Stimulated activated naive CD4-positive, alpha-beta T cell treated with Interleukin-2 at 50 U/mL for 16 hours (primary cell): ENCODE measurements at regions not wholly inside any gene's neighbourhood (a gene's known extent, or its start where the extent isn't known, plus 50 kb on each side); places are given as distances from the start of the nearest gene placed in this dataset.

Experiments used
- DNase-seq: peaks from one replicate; lab custom pipeline; 2025; lab: John Stamatoyannopoulos, UW

GRCh38 chr12:130017591-130018449, 114.0 kb upstream of the TMEM132D start:
- DNase-seq = no peak

GRCh38 chr12:130018614-130019013, 114.8 kb upstream of the TMEM132D start:
- no peak for DNase-seq

GRCh38 chr12:130026608-130027176, 122.9 kb upstream of the TMEM132D start:
- no peak for DNase-seq

- DNase-seq = no peak
These were observed 124.0 kb upstream of the TMEM132D start for GRCh38 chr12:130027798-130028197.

GRCh38 chr12:130029151-130029550, 125.3 kb upstream of the TMEM132D start:
- no peak for DNase-seq

GRCh38 chr12:130031041-130031440, 127.2 kb upstream of the TMEM132D start:
- no peak for DNase-seq

- DNase-seq = peak; percentile 27
These were observed 127.9 kb upstream of the TMEM132D start for GRCh38 chr12:130031571-130032189.

- no peak for DNase-seq
These were observed 120.1 kb upstream of the FZD10 start for GRCh38 chr12:130041983-130042812.

- no peak for DNase-seq
These were observed 118.4 kb upstream of the FZD10 start for GRCh38 chr12:130043685-130044406.

- no peak for DNase-seq
These were observed 117.2 kb upstream of the FZD10 start for GRCh38 chr12:130044991-130045621.

- no peak for DNase-seq
These were observed 112.6 kb upstream of the FZD10 start for GRCh38 chr12:130049666-130050065.

- DNase-seq = no peak
These were observed 110.4 kb upstream of the FZD10 start for GRCh38 chr12:130051900-130052299.

- no peak for DNase-seq
These were observed 108.6 kb upstream of the FZD10 start for GRCh38 chr12:130053651-130054069.

GRCh38 chr12:130054803-130055202, 107.5 kb upstream of the FZD10 start:
- no peak for DNase-seq

GRCh38 chr12:130058926-130059472, 103.3 kb upstream of the FZD10 start:
- DNase-seq = no peak

GRCh38 chr12:130063866-130064265, 98.4 kb upstream of the FZD10 start:
- DNase-seq = no peak

GRCh38 chr12:130064999-130065398, 97.3 kb upstream of the FZD10 start:
- no peak for DNase-seq

- no peak for DNase-seq
These were observed 95.5 kb upstream of the FZD10 start for GRCh38 chr12:130066742-130067141.

GRCh38 chr12:130068741-130069140, 93.5 kb upstream of the FZD10 start:
- no peak for DNase-seq

- no peak for DNase-seq
These were observed 92.1 kb upstream of the FZD10 start for GRCh38 chr12:130070126-130070611.

- DNase-seq = no peak
These were observed 88.5 kb upstream of the FZD10 start for GRCh38 chr12:130073721-130074120.
